DND-41 (cell line): ENCODE measurements at regions not wholly inside any gene's neighbourhood (a gene's known extent, or its start where the extent isn't known, plus 50 kb on each side); places are given as distances from the start of the nearest gene placed in this dataset.

Experiments used
- ATAC-seq: fragments of 200-7000 bp; cut with Tn5 transposase; 3 replicates; pipeline ENCODE4 v1.9.1; 2021; ENCODE audit warnings: low read depth; ENCODE audit not compliant: insufficient read depth
- DNase-seq: peaks from one replicate; pipeline ENCODE4 v3.0.0-alpha.2; 2020
- H2AFZ ChIP-seq: 2 replicates; pipeline ENCODE4 v1.6.0; 2012; ENCODE audit warnings: low read depth, low read length
- H3K27ac ChIP-seq: 2 replicates; pipeline ENCODE4 v1.5.1; 2012; ENCODE audit warnings: low read length, inconsistent platforms
- H3K27me3 ChIP-seq: fragments of 200-600 bp; sonication (generic); 2 replicates; pipeline ENCODE4 v1.6.0; 2012; ENCODE audit warnings: low read length, mild to moderate bottlenecking, inconsistent platforms; ENCODE audit not compliant: insufficient read depth, poor library complexity
- H3K36me3 ChIP-seq: 2 replicates; pipeline ENCODE4 v1.5.1; 2012; ENCODE audit warnings: low read length, inconsistent platforms; ENCODE audit not compliant: insufficient read depth
- H3K4me1 ChIP-seq: 2 replicates; pipeline ENCODE4 v1.5.1; 2012; ENCODE audit warnings: mild to moderate bottlenecking, low read length; ENCODE audit not compliant: insufficient read depth
- H3K4me2 ChIP-seq: 2 replicates; pipeline ENCODE4 v1.6.0; 2012; ENCODE audit warnings: mild to moderate bottlenecking, moderate library complexity, low read length, inconsistent platforms; ENCODE audit not compliant: insufficient read depth
- H3K4me3 ChIP-seq, 2 experiments: fragments of 200-600 bp in 1 of 2; shearing (Covaris generic) in 1 of 2; 2 replicates each; pipeline ENCODE4 v1.5.1; 2012 to 2016; ENCODE audit warnings: inconsistent platforms in 2 of 2, low read length in 2 of 2, mild to moderate bottlenecking in 2 of 2, low read depth in 1 of 2, moderate library complexity in 1 of 2
- H3K79me2 ChIP-seq: 2 replicates; pipeline ENCODE4 v1.6.0; 2012; ENCODE audit warnings: low read length, inconsistent platforms; ENCODE audit not compliant: insufficient read depth
- H3K9ac ChIP-seq: 2 replicates; pipeline ENCODE4 v1.6.0; 2012; ENCODE audit warnings: low read depth, mild to moderate bottlenecking, inconsistent platforms, low read length, moderate library complexity
- H3K9me3 ChIP-seq: 2 replicates; pipeline ENCODE4 v1.5.1; 2012; ENCODE audit warnings: low read length, moderate library complexity, mild to moderate bottlenecking, inconsistent platforms; ENCODE audit not compliant: insufficient read depth, severe bottlenecking
- H4K20me1 ChIP-seq: 2 replicates; pipeline ENCODE4 v1.6.0; 2012; ENCODE audit warnings: low read length; ENCODE audit not compliant: insufficient read depth
- CTCF ChIP-seq: IDR thresholded peaks from 2 replicates; pipeline ENCODE4 v1.5.1; 2012; ENCODE audit warnings: borderline replicate concordance, low read length, moderate library complexity, mild to moderate bottlenecking; ENCODE audit not compliant: poor library complexity, severe bottlenecking; ENCODE audit errors: extremely low read depth
- EZH2 ChIP-seq: IDR thresholded peaks from 3 replicates; pipeline ENCODE4 v1.6.1; 2012; ENCODE audit warnings: borderline replicate concordance, low read depth, mild to moderate bottlenecking, moderate library complexity, low read length, inconsistent platforms; ENCODE audit not compliant: severe bottlenecking

- DNase-seq (no peak), ATAC-seq (no peak)
- Histone ChIP-seq H3K4me1 (no peaks in the 10 kb centered on the region), H3K36me3 (no peaks in the 10 kb centered on the region), H3K27me3 (no peaks in the 10 kb centered on the region), H4K20me1 (no peaks in the 10 kb centered on the region), H3K79me2 (no peaks in the 10 kb centered on the region), H3K4me3 (no peak overlapping the region), H3K4me2 (no peak overlapping the region), H3K9me3 (no peaks in the 10 kb centered on the region), H2AFZ (no peak overlapping the region), H3K27ac (no peak overlapping the region), H3K9ac (no peak overlapping the region)
- TF ChIP-seq EZH2: no peak
- TF ChIP-seq CTCF: no peak
Observed at GRCh38 chr13:73365681-73366080, 306.9 kb downstream of the KLF5 start.

- H3K79me2 ChIP-seq: no peaks in the 10 kb centered on the region
- no peaks in the 10 kb centered on the region for H3K9me3 ChIP-seq
- H3K4me1 ChIP-seq: no peaks in the 10 kb centered on the region
- no peak overlapping the region for H2AFZ ChIP-seq
- no peak overlapping the region for H3K27ac ChIP-seq
- H3K36me3 ChIP-seq: no peaks in the 10 kb centered on the region
- ATAC-seq: no peak
- DNase-seq: no peak
- no peaks in the 10 kb centered on the region for H3K27me3 ChIP-seq
- no peak overlapping the region for H3K4me2 ChIP-seq
- no peak for TF ChIP-seq EZH2
- no peak for TF ChIP-seq CTCF
- H4K20me1 ChIP-seq: no peaks in the 10 kb centered on the region
- H3K4me3 ChIP-seq: no peak overlapping the region
- no peak overlapping the region for H3K9ac ChIP-seq
Observed at GRCh38 chr13:73365252-73365651, 306.4 kb downstream of the KLF5 start.

- Histone ChIP-seq H4K20me1 (no peaks in the 10 kb centered on the region), H3K9ac (no peak overlapping the region), H2AFZ (no peak overlapping the region), H3K4me2 (no peak overlapping the region), H3K27ac (no peak overlapping the region), H3K36me3 (no peaks in the 10 kb centered on the region), H3K79me2 (no peaks in the 10 kb centered on the region), H3K4me1 (no peaks in the 10 kb centered on the region), H3K9me3 (no peaks in the 10 kb centered on the region), H3K27me3 (no peaks in the 10 kb centered on the region), H3K4me3 (no peak overlapping the region)
- DNase-seq (no peak), ATAC-seq (no peak)
- TF ChIP-seq CTCF: no peak
- TF ChIP-seq EZH2: no peak
Observed at GRCh38 chr13:73364736-73365135, 305.9 kb downstream of the KLF5 start.

- no peaks in the 10 kb centered on the region for H3K79me2 ChIP-seq
- no peak overlapping the region for H3K9ac ChIP-seq
- H3K4me1 ChIP-seq: no peaks in the 10 kb centered on the region
- no peak for ATAC-seq
- H3K4me3 ChIP-seq: no peak overlapping the region
- DNase-seq: no peak
- no peak overlapping the region for H2AFZ ChIP-seq
- H3K27me3 ChIP-seq: no peaks in the 10 kb centered on the region
- no peaks in the 10 kb centered on the region for H4K20me1 ChIP-seq
- no peaks in the 10 kb centered on the region for H3K36me3 ChIP-seq
- no peaks in the 10 kb centered on the region for H3K9me3 ChIP-seq
- no peak overlapping the region for H3K27ac ChIP-seq
- H3K4me2 ChIP-seq: no peak overlapping the region
- no peak for TF ChIP-seq CTCF
- TF ChIP-seq EZH2: no peak
Observed at GRCh38 chr13:73358606-73359095, 299.8 kb downstream of the KLF5 start.
